Suprapubic skin (tissue), 4 donors: ENCODE measurements at regions not wholly inside any gene's neighbourhood (a gene's known extent, or its start where the extent isn't known, plus 50 kb on each side); places are given as distances from the start of the nearest gene placed in this dataset.

ENCODE experiments used
- DNase-seq, 2 donors: peaks; one replicate each; pipeline ENCODE4 v3.0.0-alpha.2; 2019; ENCODE audit warnings: low spot score in 2 of 2
- H3K27ac ChIP-seq: fragments of 200-600 bp; sonication (generic); one replicate; pipeline ENCODE4 v1.5.1; 2019
- H3K27me3 ChIP-seq: fragments of 200-600 bp; sonication (generic); one replicate; pipeline ENCODE4 v1.5.1; 2019
- H3K36me3 ChIP-seq: fragments of 200-600 bp; sonication (generic); one replicate; pipeline ENCODE4 v1.5.1; 2019
- H3K4me1 ChIP-seq: fragments of 200-600 bp; sonication (generic); one replicate; pipeline ENCODE4 v1.5.1; 2019
- H3K4me3 ChIP-seq: fragments of 200-600 bp; sonication (generic); one replicate; pipeline ENCODE4 v1.5.1; 2019; ENCODE audit warnings: mild to moderate bottlenecking
- H3K9me3 ChIP-seq: fragments of 200-600 bp; sonication (generic); one replicate; pipeline ENCODE4 v1.5.1; 2019
- CTCF ChIP-seq, 2 donors: fragments of 200-600 bp in 1 of 2; fragments of 450-650 bp in 1 of 2; sonication (generic) in 1 of 2; IDR thresholded peaks; one replicate each; pipeline ENCODE4 v1.5.1; 2016 to 2019; ENCODE audit warnings: antibody characterized with exemption in 2 of 2, mild to moderate bottlenecking in 1 of 2, moderate library complexity in 1 of 2
- EP300 ChIP-seq: sonication (generic); formaldehyde crosslinking; IDR thresholded peaks from one replicate; pipeline ENCODE4 v1.6.1; 2017; ENCODE audit warnings: antibody characterized with exemption
- POLR2A ChIP-seq, 2 donors: fragments of 450-650 bp; IDR thresholded peaks; one replicate each; pipeline ENCODE4 v1.6.1; 2017; ENCODE audit warnings: antibody characterized with exemption in 2 of 2, mild to moderate bottlenecking in 2 of 2, moderate library complexity in 2 of 2
- POLR2AphosphoS5 ChIP-seq, 3 donors: sonication (generic); formaldehyde crosslinking; IDR thresholded peaks; one replicate each; pipeline ENCODE4 v1.6.1; 2017; ENCODE audit warnings: antibody characterized with exemption in 3 of 3
- WGBS: methylation state at CpG from one replicate; pipeline ENCODE4 v1.1.5; 2018; 5-methylcytosine and 5-hydroxymethylcytosine counted together

- H3K36me3 ChIP-seq, result no peaks in the 10 kb centered on the region
- WGBS, result 93% methylated on average over 6 of the region's 7 CpGs
- no peak overlapping the region for H3K4me3 ChIP-seq
- H3K4me1 ChIP-seq, result peaks cover 18% of the 10 kb centered on the region
- no peak overlapping the region for H3K27ac ChIP-seq
- TF ChIP-seq POLR2AphosphoS5 (IDR thresholded peaks at IDR 0.05), result no peak
- no peak for TF ChIP-seq EP300
- no peak for TF ChIP-seq CTCF (IDR thresholded peaks at IDR 0.05)
- TF ChIP-seq POLR2A (IDR thresholded peaks at IDR 0.05), result no peak
- peak; percentile 43 to 50 for DNase-seq
- peaks cover 9% of the 10 kb centered on the region for H3K27me3 ChIP-seq
- H3K9me3 ChIP-seq, result no peaks in the 10 kb centered on the region
Observed at GRCh38 chr6:33963136-33963750, 159.4 kb upstream of the MLN start.

DNA sequence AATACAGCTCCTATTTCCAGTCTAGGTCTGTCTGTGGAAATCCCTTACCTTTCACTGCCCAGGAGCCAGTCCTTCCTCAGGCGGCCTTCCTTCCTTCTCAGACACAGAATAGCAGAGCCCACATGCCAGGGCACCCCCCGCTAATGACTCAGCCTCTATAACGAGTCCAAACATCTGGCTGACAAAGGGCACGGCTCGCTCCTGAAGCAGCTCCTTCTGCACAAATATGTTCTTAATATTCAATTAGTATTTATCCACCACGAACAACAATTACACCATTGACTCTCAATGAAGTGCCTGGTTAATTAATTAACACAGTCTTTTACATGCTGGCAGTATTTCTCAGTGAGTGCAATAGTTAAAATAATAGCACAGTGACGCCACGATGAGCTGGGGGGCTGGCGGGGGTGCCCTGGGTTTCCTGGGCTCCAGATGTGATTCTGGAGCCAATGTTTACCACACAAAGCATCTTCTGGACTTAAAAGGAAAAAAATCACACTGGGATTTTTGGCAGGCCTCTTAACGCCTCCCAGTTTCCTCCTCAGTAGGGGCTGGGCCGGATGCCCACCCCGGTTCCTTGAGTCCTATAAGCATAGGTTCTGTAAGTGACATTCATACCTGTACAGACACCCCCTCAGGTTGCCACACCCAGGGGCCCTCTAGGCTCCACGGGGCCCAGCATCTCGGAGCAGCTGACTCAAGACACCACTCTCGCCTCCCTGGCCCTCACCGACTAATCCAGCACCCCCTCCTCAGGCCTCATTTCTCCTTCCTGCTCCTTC is 158.6 kb upstream of the MLN start:
- Histone ChIP-seq H3K27me3 (peaks cover 9% of the 10 kb centered on the region), H3K4me3 (no peak overlapping the region), H3K4me1 (peaks cover 19% of the 10 kb centered on the region), H3K27ac (no peak overlapping the region), H3K36me3 (no peaks in the 10 kb centered on the region), H3K9me3 (no peaks in the 10 kb centered on the region)
- TF ChIP-seq POLR2A (IDR thresholded peaks at IDR 0.05), result no peak
- TF ChIP-seq CTCF (IDR thresholded peaks at IDR 0.05), result no peak
- no peak for TF ChIP-seq EP300
- no peak for TF ChIP-seq POLR2AphosphoS5 (IDR thresholded peaks at IDR 0.05)
- peak; percentile 42 to 70 for DNase-seq
- WGBS, result 56% methylated on average over 16 of the region's 16 CpGs

DNA sequence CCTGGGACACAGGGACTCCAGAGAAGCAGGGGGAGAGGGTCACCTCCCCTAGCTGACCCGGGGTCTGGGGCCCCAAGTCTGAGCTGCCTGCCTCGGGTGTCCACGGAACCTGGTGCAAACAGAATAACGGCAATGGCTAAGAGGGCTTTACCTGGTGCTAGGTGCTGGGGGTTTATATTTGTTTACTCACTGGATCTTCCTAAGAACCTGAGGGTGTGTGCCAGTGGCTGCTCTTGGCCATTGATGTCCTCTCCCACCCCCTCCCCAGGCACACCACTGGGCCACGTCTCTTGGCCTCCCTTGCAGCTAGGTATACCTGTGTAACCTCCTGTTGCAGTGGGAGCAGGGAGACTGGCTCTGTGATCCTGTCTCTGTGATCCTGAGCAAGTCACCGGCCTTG is 157.9 kb upstream of the MLN start:
- no peak overlapping the region for H3K4me3 ChIP-seq
- H3K36me3 ChIP-seq, result no peaks in the 10 kb centered on the region
- DNase-seq, result peak; percentile 14 to 49
- peaks cover 5% of the 10 kb centered on the region for H3K27me3 ChIP-seq
- 96% methylated on average over 4 of the region's 6 CpGs for WGBS
- no peak overlapping the region for H3K27ac ChIP-seq
- no peaks in the 10 kb centered on the region for H3K9me3 ChIP-seq
- H3K4me1 ChIP-seq, result peaks cover 19% of the 10 kb centered on the region
- TF ChIP-seq EP300 (no peak), CTCF (IDR thresholded peaks at IDR 0.05) (no peak), POLR2A (IDR thresholded peaks at IDR 0.05) (no peak), POLR2AphosphoS5 (IDR thresholded peaks at IDR 0.05) (no peak)

DNA sequence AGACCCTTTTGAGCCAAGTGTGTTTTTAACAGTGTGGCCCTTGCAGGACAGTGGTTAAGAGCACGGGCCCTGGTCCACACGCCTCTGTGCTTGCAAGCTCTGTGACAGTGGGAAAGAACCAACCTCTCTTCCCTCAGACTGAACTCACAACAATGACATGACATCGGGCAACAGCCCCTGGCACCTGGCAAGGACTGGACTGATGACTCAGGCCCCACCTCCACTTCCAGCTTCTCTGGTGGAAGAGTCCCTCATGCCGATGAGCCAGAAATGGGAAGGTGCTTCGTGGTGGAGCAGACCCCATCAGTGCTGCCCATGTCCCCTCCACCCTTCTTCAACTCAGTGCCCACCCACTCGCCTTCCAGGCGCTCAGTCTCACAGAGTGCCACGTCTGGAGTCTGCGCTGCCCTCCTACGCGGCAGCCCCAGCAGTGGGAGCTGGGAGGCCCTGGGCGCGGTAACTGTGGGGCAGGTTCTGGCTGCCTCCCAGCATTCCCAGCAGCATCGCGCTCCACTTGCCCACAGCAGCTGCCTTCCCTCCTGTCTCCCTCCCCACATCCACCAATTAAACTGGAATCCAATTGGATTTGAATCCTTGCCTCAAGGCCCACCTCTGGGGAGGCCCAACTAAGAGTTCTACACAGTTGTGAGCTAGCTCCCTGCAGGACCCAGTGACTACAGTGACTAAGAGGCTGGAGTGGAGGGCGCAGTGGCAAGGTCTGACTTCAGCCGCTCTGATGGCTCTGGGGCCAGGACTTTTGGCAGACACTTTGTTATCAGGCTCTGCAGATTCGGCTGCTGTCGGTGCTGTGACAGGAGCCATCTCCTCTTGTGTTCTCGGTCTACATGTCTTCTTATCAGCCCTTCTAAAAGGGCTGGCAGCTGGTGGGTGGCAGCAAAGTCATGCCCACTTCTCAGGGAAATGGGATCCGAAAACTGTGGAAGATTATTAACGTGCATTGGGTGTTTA is 156.8 kb upstream of the MLN start:
- H3K4me1 ChIP-seq, result peaks cover 19% of the 10 kb centered on the region
- DNase-seq, result no peak
- TF ChIP-seq EP300 (no peak), CTCF (IDR thresholded peaks at IDR 0.05) (no peak), POLR2A (IDR thresholded peaks at IDR 0.05) (no peak), POLR2AphosphoS5 (IDR thresholded peaks at IDR 0.05) (no peak)
- 71% methylated on average over 20 of the region's 22 CpGs for WGBS
- no peak overlapping the region for H3K4me3 ChIP-seq
- no peaks in the 10 kb centered on the region for H3K9me3 ChIP-seq
- H3K27ac ChIP-seq, result no peak overlapping the region
- H3K27me3 ChIP-seq, result peaks cover 5% of the 10 kb centered on the region
- no peaks in the 10 kb centered on the region for H3K36me3 ChIP-seq
